Lung (tissue), 11 donors: ENCODE measurements at regions not wholly inside any gene's neighbourhood (a gene's known extent, or its start where the extent isn't known, plus 50 kb on each side); places are given as distances from the start of the nearest gene placed in this dataset.

Experiments used
- ATAC-seq: fragments of 200-7000 bp; cut with Tn5 transposase; one replicate; pipeline ENCODE4 v1.9.1; 2020; ENCODE audit warnings: moderate number of reproducible peaks; ENCODE audit not compliant: insufficient read depth, low FRiP score
- DNase-seq, 3 donors: peaks; one replicate each; pipeline ENCODE4 v3.0.0-alpha.2; 2013 to 2017
- H3K27ac ChIP-seq, 2 donors: one replicate each; pipeline ENCODE4 v1.5.1; 2013; ENCODE audit warnings: mild to moderate bottlenecking in 2 of 2, moderate library complexity in 2 of 2, control low read depth in 1 of 2, inconsistent platforms in 1 of 2, low read depth in 1 of 2, low read length in 1 of 2
- H3K27me3 ChIP-seq, 3 donors: one replicate each; pipeline ENCODE4 v1.5.1; 2013; ENCODE audit warnings: low read length in 2 of 3; ENCODE audit not compliant: control insufficient read depth in 3 of 3, insufficient read depth in 3 of 3
- H3K36me3 ChIP-seq, 4 donors: one replicate each; pipeline ENCODE4 v1.5.1; 2013; ENCODE audit warnings: low read length in 4 of 4, mild to moderate bottlenecking in 1 of 4, moderate library complexity in 1 of 4; ENCODE audit not compliant: control insufficient read depth in 4 of 4, insufficient read depth in 4 of 4
- H3K4me1 ChIP-seq, 5 donors: one replicate each; pipeline ENCODE4 v1.5.1; 2013; ENCODE audit warnings: low read length in 5 of 5, mild to moderate bottlenecking in 2 of 5, moderate library complexity in 1 of 5; ENCODE audit not compliant: control insufficient read depth in 5 of 5, insufficient read depth in 5 of 5
- H3K4me3 ChIP-seq: one replicate; pipeline ENCODE4 v1.5.1; 2013; ENCODE audit warnings: mild to moderate bottlenecking, control low read depth, moderate library complexity
- H3K9ac ChIP-seq, 2 donors: one replicate each; pipeline ENCODE4 v1.5.1; 2013; ENCODE audit warnings: low read length in 2 of 2, control low read depth in 1 of 2; ENCODE audit not compliant: insufficient read depth in 1 of 2
- H3K9me3 ChIP-seq, 4 donors: one replicate each; pipeline ENCODE4 v1.5.1; 2013; ENCODE audit warnings: low read length in 3 of 4, mild to moderate bottlenecking in 1 of 4, moderate library complexity in 1 of 4; ENCODE audit not compliant: control insufficient read depth in 4 of 4, insufficient read depth in 3 of 4
- CTCF ChIP-seq: IDR thresholded peaks from 2 replicates; pipeline ENCODE4 v1.5.1; 2012; ENCODE audit warnings: mild to moderate bottlenecking; ENCODE audit errors: control extremely low read depth, extremely low read depth
- WGBS, 2 donors: extraction: QIAGEN DNeasy Blood & Tissue Kit; methylation state at CpG; one replicate each; pipeline ENCODE4 v1.1.7; 2013; 5-methylcytosine and 5-hydroxymethylcytosine counted together
- donor health status: control.
- donor health status: control.
- donor health status: Bipolar disorder and iron deficiency.
- donor health status: healthy.
- donor health status: DM: yes; HTN: yes; CAD: no.

GRCh38 chr1:90334137-90334536, 339.2 kb downstream of the ZNF326 start:
- Histone ChIP-seq H3K9me3 (peaks cover 0 to 2% (median 0%) of the 10 kb centered on the region in 4 donors), H3K27ac (no peak overlapping the region), H3K27me3 (no peaks in the 10 kb centered on the region), H3K9ac (no peak overlapping the region), H3K4me3 (no peak overlapping the region), H3K4me1 (no peaks in the 10 kb centered on the region), H3K36me3 (no peaks in the 10 kb centered on the region)
- ATAC-seq (no peak), DNase-seq (no peak)
- no peak for TF ChIP-seq CTCF
- 82 to 85% methylated on average over 5 of the region's 5 CpGs for WGBS, 2 donors

- no peaks in the 10 kb centered on the region for H3K36me3 ChIP-seq
- DNase-seq (no peak), ATAC-seq (no peak)
- no peak for TF ChIP-seq CTCF
- H3K9ac ChIP-seq: no peak overlapping the region
- WGBS, 2 donors: 26 to 38% methylated on average over 3 of the region's 3 CpGs
- no peaks in the 10 kb centered on the region for H3K27me3 ChIP-seq
- no peak overlapping the region for H3K4me3 ChIP-seq
- H3K4me1 ChIP-seq: no peaks in the 10 kb centered on the region
- peaks cover 0 to 4% (median 0%) of the 10 kb centered on the region in 4 donors for H3K9me3 ChIP-seq
- no peak overlapping the region for H3K27ac ChIP-seq
These were observed 330.3 kb downstream of the ZNF326 start for GRCh38 chr1:90325168-90325567.

- WGBS, 2 donors: 75 to 92% methylated on average over 3 of the region's 3 CpGs
These were observed 327.3 kb downstream of the ZNF326 start for GRCh38 chr1:90322186-90322585.

More at GRCh38 chr1:90322186-90322585, 327.3 kb downstream of the ZNF326 start:
- TF ChIP-seq CTCF: no peak
- ATAC-seq (no peak), DNase-seq (no peak)
- Histone ChIP-seq H3K4me3 (no peak overlapping the region), H3K9ac (no peak overlapping the region), H3K27ac (no peak overlapping the region), H3K36me3 (no peaks in the 10 kb centered on the region), H3K27me3 (no peaks in the 10 kb centered on the region), H3K9me3 (peaks cover 0 to 4% (median 0%) of the 10 kb centered on the region in 4 donors), H3K4me1 (no peaks in the 10 kb centered on the region)
